OCI-LY7 (cell line): ENCODE measurements at regions not wholly inside any gene's neighbourhood (a gene's known extent, or its start where the extent isn't known, plus 50 kb on each side); places are given as distances from the start of the nearest gene placed in this dataset.
A peak's percentile ranks its signal among the peaks of the same experiment; 100 is the strongest.

Experiments used
- BruUV-seq: library from RNA; stranded (reverse); fragments of 400-500 nt; replicated peaks from 2 replicates; lab custom pipeline; 2021; lab: Mats Ljungman, UMichigan
- CTCF ChIA-PET: fragments of 300-600 bp; sonication (Branson Sonifier 250); formaldehyde crosslinking; loops from one replicate; lab custom pipeline; 2022; ENCODE audit warnings: antibody characterized with exemption; ENCODE audit not compliant: unreplicated experiment; lab: Charles Lee
- POLR2A ChIA-PET: fragments of 300-600 bp; sonication (Branson Sonifier 250); formaldehyde crosslinking; loops from one replicate; lab custom pipeline; 2022; ENCODE audit warnings: antibody characterized with exemption; lab: Charles Lee
- DNase-seq: peaks from one replicate; pipeline ENCODE4 v3.0.0-alpha.2; 2015; ENCODE audit warnings: low spot score
- H2AFZ ChIP-seq: fragments of 200-600 bp; sonication (generic), shearing (Covaris generic); 2 replicates; pipeline ENCODE4 v1.6.1; 2014; ENCODE audit warnings: mild to moderate bottlenecking, antibody characterized with exemption, low read length, moderate library complexity
- H3K27ac ChIP-seq: fragments of 200-600 bp; sonication (generic); 2 replicates; pipeline ENCODE4 v1.5.1; 2014; ENCODE audit warnings: mixed run types, low read depth, mild to moderate bottlenecking, moderate library complexity, low read length, inconsistent platforms; ENCODE audit not compliant: poor library complexity, severe bottlenecking
- H3K36me3 ChIP-seq: fragments of 200-600 bp; sonication (generic); 2 replicates; pipeline ENCODE4 v1.6.1; 2014; ENCODE audit warnings: mild to moderate bottlenecking, antibody characterized with exemption, low read length, moderate library complexity, mixed read lengths; ENCODE audit not compliant: insufficient read depth
- H3K4me1 ChIP-seq: fragments of 200-600 bp; sonication (generic); 2 replicates; pipeline ENCODE4 v1.5.1; 2014; ENCODE audit warnings: mild to moderate bottlenecking, low read length; ENCODE audit not compliant: insufficient read depth, poor library complexity, severe bottlenecking
- H3K4me2 ChIP-seq: fragments of 200-600 bp; sonication (generic); 2 replicates; pipeline ENCODE4 v1.6.1; 2014; ENCODE audit warnings: mild to moderate bottlenecking, low read length
- H3K4me3 ChIP-seq: fragments of 200-600 bp; sonication (generic); 2 replicates; pipeline ENCODE4 v1.5.1; 2014; ENCODE audit warnings: mild to moderate bottlenecking, low read depth, low read length; ENCODE audit not compliant: poor library complexity, severe bottlenecking
- H3K79me2 ChIP-seq: fragments of 200-600 bp; sonication (generic); 2 replicates; pipeline ENCODE4 v1.6.1; 2016; ENCODE audit warnings: low read depth, mild to moderate bottlenecking, low read length, moderate library complexity, mixed read lengths; ENCODE audit not compliant: insufficient read depth
- H3K9me2 ChIP-seq: fragments of 200-600 bp; sonication (generic); 2 replicates; pipeline ENCODE4 v1.6.1; 2016; ENCODE audit warnings: mild to moderate bottlenecking, low read length, mixed read lengths; ENCODE audit not compliant: insufficient read depth
- H3K9me3 ChIP-seq: fragments of 200-600 bp; sonication (generic); 2 replicates; pipeline ENCODE4 v1.6.1; 2014; ENCODE audit warnings: mild to moderate bottlenecking, mixed run types, low read length, mixed read lengths
- H4K20me1 ChIP-seq: fragments of 200-600 bp; sonication (generic); 2 replicates; pipeline ENCODE4 v1.6.1; 2014; ENCODE audit warnings: mild to moderate bottlenecking, antibody characterized with exemption, low read length, moderate library complexity, mixed read lengths; ENCODE audit not compliant: insufficient read depth
- EZH2phosphoT487 ChIP-seq: fragments of 200-600 bp; sonication (generic); IDR thresholded peaks from 2 replicates; pipeline ENCODE4 v1.6.1; 2018; ENCODE audit warnings: low read depth, borderline replicate concordance, mild to moderate bottlenecking, mixed run types, antibody characterized with exemption, low read length, moderate library complexity, mixed read lengths
- intact Hi-C: fragments of 100-400 bp; cut with micrococcal nuclease; formaldehyde crosslinking; loops from one replicate; pipeline ENCODE4 v1.10.0; 2022; ENCODE audit not compliant: unreplicated experiment
- TF ChIP-seq, protein P1 (sequence below): fragments of 200-600 bp; sonication (generic); conservative IDR thresholded peaks from 2 replicates; pipeline ENCODE4 v1.5.1; 2014; ENCODE audit warnings: mild to moderate bottlenecking, antibody characterized with exemption, low read length, moderate library complexity, mixed read lengths

DNA sequence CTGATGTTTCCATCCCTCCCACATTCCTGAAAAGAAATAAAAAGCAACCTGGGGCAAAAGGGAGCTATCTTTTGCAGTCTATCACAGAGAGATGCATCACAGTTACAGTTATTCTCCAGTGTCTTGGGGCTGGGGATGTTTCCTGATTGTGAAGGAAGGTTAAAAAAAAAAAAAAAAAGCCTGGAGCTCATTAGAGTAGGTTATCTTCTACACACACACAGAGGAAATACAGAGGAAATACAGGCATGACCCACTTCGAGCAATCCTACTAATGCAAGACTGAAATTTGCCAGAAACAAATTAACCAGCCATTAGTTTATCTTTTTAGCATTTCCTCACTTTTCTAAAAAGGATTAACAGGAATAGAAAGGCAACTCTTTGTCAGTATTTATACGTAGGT lies 89.4 kb upstream of the CLMP start:
- no peak overlapping the region for H3K4me3 ChIP-seq
- H3K79me2 ChIP-seq: no peaks in the 10 kb centered on the region
- H3K4me1 ChIP-seq: peaks cover 16% of the 10 kb centered on the region
- no peak for DNase-seq
- intact Hi-C loops: no loop called here
- H3K9me2 ChIP-seq: no peaks in the 10 kb centered on the region
- no peak overlapping the region for H3K27ac ChIP-seq
- POLR2A ChIA-PET: interaction anchor here (0.6 kb wide), 1 partner anchor 32 kb away, joined by 3 read pairs; no protein-coding TSS in a partner anchor
- 0 out of 2 replicates have a peak, but pooled peaks cover 11% of the 10 kb centered on the region for H3K9me3 ChIP-seq
- BruUV-seq: no TSS peak
- TF ChIP-seq, protein P1, sequence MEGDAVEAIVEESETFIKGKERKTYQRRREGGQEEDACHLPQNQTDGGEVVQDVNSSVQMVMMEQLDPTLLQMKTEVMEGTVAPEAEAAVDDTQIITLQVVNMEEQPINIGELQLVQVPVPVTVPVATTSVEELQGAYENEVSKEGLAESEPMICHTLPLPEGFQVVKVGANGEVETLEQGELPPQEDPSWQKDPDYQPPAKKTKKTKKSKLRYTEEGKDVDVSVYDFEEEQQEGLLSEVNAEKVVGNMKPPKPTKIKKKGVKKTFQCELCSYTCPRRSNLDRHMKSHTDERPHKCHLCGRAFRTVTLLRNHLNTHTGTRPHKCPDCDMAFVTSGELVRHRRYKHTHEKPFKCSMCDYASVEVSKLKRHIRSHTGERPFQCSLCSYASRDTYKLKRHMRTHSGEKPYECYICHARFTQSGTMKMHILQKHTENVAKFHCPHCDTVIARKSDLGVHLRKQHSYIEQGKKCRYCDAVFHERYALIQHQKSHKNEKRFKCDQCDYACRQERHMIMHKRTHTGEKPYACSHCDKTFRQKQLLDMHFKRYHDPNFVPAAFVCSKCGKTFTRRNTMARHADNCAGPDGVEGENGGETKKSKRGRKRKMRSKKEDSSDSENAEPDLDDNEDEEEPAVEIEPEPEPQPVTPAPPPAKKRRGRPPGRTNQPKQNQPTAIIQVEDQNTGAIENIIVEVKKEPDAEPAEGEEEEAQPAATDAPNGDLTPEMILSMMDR: no peak
- no peak for TF ChIP-seq EZH2phosphoT487
- CTCF ChIA-PET: interaction anchor here (0.6 kb wide), 1 partner anchor 139 kb away, joined by 3 read pairs; no protein-coding TSS in a partner anchor
- no peaks in the 10 kb centered on the region for H3K36me3 ChIP-seq
- H3K4me2 ChIP-seq: no peak overlapping the region
- H4K20me1 ChIP-seq: no peaks in the 10 kb centered on the region
- H2AFZ ChIP-seq: no peak overlapping the region

DNA sequence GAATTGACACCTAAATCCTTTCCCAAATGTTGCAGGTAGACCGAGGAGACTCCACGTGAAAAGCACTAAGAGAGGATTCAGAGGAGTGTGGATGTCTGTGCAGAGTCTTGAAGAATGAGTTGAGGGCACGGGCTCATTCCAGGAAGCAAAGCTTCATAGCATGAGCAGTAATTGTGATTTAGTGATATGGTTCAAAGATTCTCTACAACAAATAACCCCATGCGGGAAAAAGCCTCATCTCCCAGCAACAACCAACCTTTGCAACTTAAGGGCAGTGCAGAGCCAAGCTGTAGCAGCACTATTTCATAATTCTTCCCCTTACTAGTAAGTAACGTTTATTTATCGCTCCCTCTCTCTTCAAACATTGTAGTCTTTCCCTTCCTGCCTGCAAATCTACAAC lies 87.5 kb upstream of the CLMP start:
- Histone ChIP-seq H3K4me3 (no peak overlapping the region), H3K27ac (no peak overlapping the region), H4K20me1 (no peaks in the 10 kb centered on the region), H3K36me3 (no peaks in the 10 kb centered on the region), H3K9me2 (no peaks in the 10 kb centered on the region), H3K79me2 (no peaks in the 10 kb centered on the region), H3K4me1 (peaks cover 19% of the 10 kb centered on the region), H3K4me2 (no peak overlapping the region), H2AFZ (no peak overlapping the region), H3K9me3 (peaks cover 10% of the 10 kb centered on the region; the same call in 1 of the 2 replicates)
- CTCF ChIA-PET: no interaction called here
- TF ChIP-seq EZH2phosphoT487: no peak
- TF ChIP-seq, protein P1: no peak
- no peak for DNase-seq
- intact Hi-C loops: no loop called here
- POLR2A ChIA-PET: interaction anchor here (1.5 kb wide), 1 partner anchor 9 kb away, joined by 6 read pairs; no protein-coding TSS in a partner anchor
- BruUV-seq: no TSS peak

DNA sequence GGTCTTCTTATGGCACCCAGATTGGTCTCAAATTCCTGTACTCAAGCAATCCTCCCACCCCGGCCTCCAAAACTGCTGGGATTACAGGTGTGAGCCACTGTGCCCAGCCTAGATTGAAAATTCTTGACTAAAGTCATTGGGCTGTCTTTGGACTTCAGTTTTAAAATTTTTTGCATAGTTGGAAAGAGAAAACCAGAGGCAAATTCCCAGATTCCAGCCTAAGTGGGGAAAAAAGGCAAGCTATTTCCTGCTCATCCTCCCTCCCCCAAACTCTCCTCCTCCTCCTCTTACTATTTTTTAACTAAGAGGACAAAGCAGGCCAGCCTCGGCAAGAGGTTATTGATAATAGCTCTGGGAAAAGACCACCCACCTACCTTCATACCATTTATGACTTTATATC lies 78.6 kb upstream of the CLMP start:
- no peak overlapping the region for H3K27ac ChIP-seq
- H3K4me2 ChIP-seq: no peak overlapping the region
- H3K79me2 ChIP-seq: no peaks in the 10 kb centered on the region
- H4K20me1 ChIP-seq: no peaks in the 10 kb centered on the region
- no TSS peak for BruUV-seq
- intact Hi-C loops: no loop called here
- H3K9me3 ChIP-seq: peaks cover 10% of the 10 kb centered on the region; the same call in 1 of the 2 replicates
- H3K4me1 ChIP-seq: peaks cover 25% of the 10 kb centered on the region
- POLR2A ChIA-PET: interaction anchor here (0.6 to 1.8 kb wide), 7 partner anchors 8 to 980 kb away, joined by 3 to 6 read pairs (median 4); no protein-coding TSS in a partner anchor
- no peak overlapping the region for H3K4me3 ChIP-seq
- H3K9me2 ChIP-seq: no peaks in the 10 kb centered on the region
- CTCF ChIA-PET: no interaction called here
- peak overlapping the region; percentile 27; the same call in 1 of the 2 replicates for H2AFZ ChIP-seq
- H3K36me3 ChIP-seq: no peaks in the 10 kb centered on the region
- DNase-seq: no peak
- TF ChIP-seq EZH2phosphoT487: no peak
- TF ChIP-seq, protein P1: no peak
